CD4-positive, alpha-beta T cell (primary cell): ENCODE measurements at regions not wholly inside any gene's neighbourhood (a gene's known extent, or its start where the extent isn't known, plus 50 kb on each side); places are given as distances from the start of the nearest gene placed in this dataset.

ENCODE experiments used
- ATAC-seq: fragments of 200-7000 bp; cut with Tn5 transposase; one replicate; pipeline ENCODE4 v1.10.0; 2022; ENCODE audit warnings: mild to moderate bottlenecking; ENCODE audit not compliant: poor library complexity
- CTCF ChIA-PET: fragments of 350-600 bp; sonication (Branson Sonifier 250); formaldehyde crosslinking; loops from one replicate; lab custom pipeline; 2021; ENCODE audit warnings: antibody characterized with exemption, inconsistent platforms; lab: Charles Lee
- POLR2A ChIA-PET: fragments of 350-600 bp; sonication (Branson Sonifier 250); formaldehyde crosslinking; loops from one replicate; lab custom pipeline; 2021; ENCODE audit warnings: antibody characterized with exemption, inconsistent platforms; lab: Charles Lee
- DNase-seq, 14 experiments: peaks; one replicate each; pipeline ENCODE4 v3.0.0-alpha.2; 2013 to 2020; ENCODE audit warnings: mixed read lengths in 2 of 14
- H3K27ac ChIP-seq, 2 donors: one replicate each; pipeline versions ENCODE4 v1.5.1 to v1.7.0; 2013; ENCODE audit warnings: low read length in 2 of 2, low read depth in 1 of 2, mild to moderate bottlenecking in 1 of 2
- H3K27me3 ChIP-seq, 2 experiments: 1 replicate in 1 of 2; 2 replicates in 1 of 2; pipeline versions ENCODE4 v1.6.1 to v1.7.0; 2013; ENCODE audit warnings: low read length in 2 of 2, control low read depth in 1 of 2, mild to moderate bottlenecking in 1 of 2, moderate library complexity in 1 of 2; ENCODE audit not compliant: insufficient read depth in 2 of 2, control insufficient read depth in 1 of 2
- H3K36me3 ChIP-seq: one replicate; pipeline ENCODE4 v1.6.1; 2013; ENCODE audit warnings: low read length, control low read depth; ENCODE audit not compliant: insufficient read depth
- H3K4me1 ChIP-seq: one replicate; pipeline ENCODE4 v1.6.1; 2013; ENCODE audit warnings: low read length, control low read depth; ENCODE audit not compliant: insufficient read depth
- H3K4me3 ChIP-seq: one replicate; pipeline ENCODE4 v1.5.1; 2013; ENCODE audit warnings: mild to moderate bottlenecking, low read length, moderate library complexity
- H3K9me3 ChIP-seq, 2 experiments: 1 replicate in 1 of 2; 2 replicates in 1 of 2; pipeline versions ENCODE4 v1.6.1 to v1.7.0; 2013; ENCODE audit warnings: low read length in 2 of 2, mild to moderate bottlenecking in 2 of 2, control low read depth in 1 of 2, moderate library complexity in 1 of 2; ENCODE audit not compliant: control insufficient read depth in 1 of 2, insufficient read depth in 1 of 2
- H3K27ac Mint-ChIP-seq: one replicate; pipeline ENCODE4 v1.8.0; 2020; ENCODE audit warnings: mixed read lengths
- H3K27me3 Mint-ChIP-seq: one replicate; pipeline ENCODE4 v1.8.0; 2021; ENCODE audit warnings: mixed read lengths
- H3K36me3 Mint-ChIP-seq: one replicate; pipeline ENCODE4 v1.8.0; 2021; ENCODE audit warnings: low read depth, mixed read lengths
- H3K4me1 Mint-ChIP-seq: one replicate; pipeline ENCODE4 v1.8.0; 2021; ENCODE audit warnings: low read depth, mixed read lengths
- H3K4me3 Mint-ChIP-seq: one replicate; pipeline ENCODE4 v1.8.0; 2020; ENCODE audit warnings: mild to moderate bottlenecking, mixed read lengths
- H3K9me3 Mint-ChIP-seq: one replicate; pipeline ENCODE4 v1.8.0; 2020; ENCODE audit warnings: mixed read lengths
- CTCF ChIP-seq: fragments of 200-600 bp; IDR thresholded peaks from one replicate; pipeline ENCODE4 v1.8.0; 2022; ENCODE audit warnings: antibody characterized with exemption, mild to moderate bottlenecking
- intact Hi-C, 2 experiments: fragments of 100-400 bp; cut with DNase I in 1 of 2; cut with micrococcal nuclease in 1 of 2; formaldehyde crosslinking; loops; one replicate each; pipeline versions ENCODE4 v1.15.1 to v1.9.0; 2023 to 2025; cut with DNase I, micrococcal nuclease

- ChIA-PET CTCF (interaction anchor here (0.9 to 1.2 kb wide), 2 partner anchors 32 to 83 kb away, joined by 3 read pairs; no protein-coding TSS in a partner anchor), POLR2A (no interaction called here)
- Mint-ChIP-seq H3K4me3 (no peak overlapping the region), H3K36me3 (no peaks in the 10 kb centered on the region), H3K27ac (no peak overlapping the region), H3K9me3 (no peaks in the 10 kb centered on the region), H3K27me3 (no peaks in the 10 kb centered on the region), H3K4me1 (peaks cover 18% of the 10 kb centered on the region)
- intact Hi-C loops = loop anchor here in 1 of 2 experiments (5.0 kb wide), 2 partner anchors 41 to 361 kb away; no protein-coding TSS in a partner anchor
- no peak overlapping the region for H3K4me3 ChIP-seq
- H3K27me3 ChIP-seq = no peaks in the 10 kb centered on the region
- DNase-seq = peak in 1 of 14 experiments; percentile 14
- H3K4me1 ChIP-seq = peaks cover 7% of the 10 kb centered on the region
- no peak for TF ChIP-seq CTCF
- H3K27ac ChIP-seq = no peak overlapping the region
- H3K36me3 ChIP-seq = no peaks in the 10 kb centered on the region
- no peaks in the 10 kb centered on the region for H3K9me3 ChIP-seq
- no peak for ATAC-seq
These were observed 135.9 kb upstream of the HMCN1 start for GRCh38 chr1:185598332-185598731.

DNA sequence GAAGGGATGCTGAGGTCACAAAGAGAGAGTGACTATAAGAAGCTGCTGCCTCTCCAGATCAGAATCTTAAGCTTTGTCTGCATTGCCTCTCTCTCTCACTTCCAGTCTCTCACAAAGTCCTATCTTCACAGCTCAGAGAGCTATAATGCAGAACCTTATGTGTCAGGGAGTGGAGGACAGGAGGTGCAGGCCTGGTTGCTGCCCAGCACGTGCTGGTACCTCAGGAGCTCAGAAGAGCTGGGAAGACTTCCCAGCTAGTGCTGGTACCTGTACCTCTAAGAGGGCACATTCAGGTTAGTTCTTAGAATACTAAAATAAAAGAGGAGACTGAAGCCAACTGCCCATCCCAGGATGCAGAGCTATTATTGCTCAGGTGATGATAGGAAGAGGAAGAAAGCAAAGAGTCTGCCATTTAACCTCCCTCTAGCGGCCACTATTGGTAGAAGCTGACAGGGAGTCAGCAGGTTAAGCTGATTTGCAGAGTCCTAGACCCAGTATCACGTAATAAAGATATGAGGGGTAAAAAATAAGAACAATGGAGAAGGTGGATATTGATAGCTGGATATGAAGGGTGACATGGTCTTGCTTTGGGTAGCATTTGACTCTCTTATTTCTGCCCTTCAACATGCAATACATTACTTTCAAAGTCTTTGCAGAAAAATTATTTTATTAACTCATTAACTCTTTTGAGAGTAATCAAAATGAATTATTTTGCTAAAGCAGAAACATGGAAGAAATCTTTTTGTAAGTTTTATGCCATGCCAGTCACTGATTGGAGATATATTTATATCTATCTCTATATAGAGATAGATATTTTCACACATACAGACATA is 138.1 kb upstream of the HMCN1 start:
- H3K27me3 ChIP-seq = no peaks in the 10 kb centered on the region
- Mint-ChIP-seq H3K27ac (no peak overlapping the region), H3K9me3 (no peaks in the 10 kb centered on the region), H3K4me1 (peaks cover 18% of the 10 kb centered on the region), H3K27me3 (no peaks in the 10 kb centered on the region), H3K36me3 (no peaks in the 10 kb centered on the region), H3K4me3 (no peak overlapping the region)
- POLR2A ChIA-PET = interaction anchor here (0.6 to 3.7 kb wide), 9 partner anchors 29 to 358 kb away, joined by 3 to 32 read pairs (median 5); partner anchors contain the start of gene IVNS1ABP
- H3K27ac ChIP-seq = no peak overlapping the region
- CTCF ChIA-PET = interaction anchor here (0.6 to 3.2 kb wide), 17 partner anchors 9 to 389 kb away, joined by 3 to 18 read pairs (median 5); partner anchors contain the start of gene IVNS1ABP
- H3K4me1 ChIP-seq = peaks cover 7% of the 10 kb centered on the region
- DNase-seq (peak; percentile 33 to 77 (median 44)), ATAC-seq (peak; percentile 80)
- peak; percentile 48 for TF ChIP-seq CTCF
- H3K36me3 ChIP-seq = no peaks in the 10 kb centered on the region
- no peaks in the 10 kb centered on the region for H3K9me3 ChIP-seq
- intact Hi-C loops = loop anchor here (1.0 to 5.0 kb wide), 4 partner anchors 29 to 359 kb away; partner anchors contain the start of gene IVNS1ABP (in 1 of the 2)
- H3K4me3 ChIP-seq = no peak overlapping the region

DNA sequence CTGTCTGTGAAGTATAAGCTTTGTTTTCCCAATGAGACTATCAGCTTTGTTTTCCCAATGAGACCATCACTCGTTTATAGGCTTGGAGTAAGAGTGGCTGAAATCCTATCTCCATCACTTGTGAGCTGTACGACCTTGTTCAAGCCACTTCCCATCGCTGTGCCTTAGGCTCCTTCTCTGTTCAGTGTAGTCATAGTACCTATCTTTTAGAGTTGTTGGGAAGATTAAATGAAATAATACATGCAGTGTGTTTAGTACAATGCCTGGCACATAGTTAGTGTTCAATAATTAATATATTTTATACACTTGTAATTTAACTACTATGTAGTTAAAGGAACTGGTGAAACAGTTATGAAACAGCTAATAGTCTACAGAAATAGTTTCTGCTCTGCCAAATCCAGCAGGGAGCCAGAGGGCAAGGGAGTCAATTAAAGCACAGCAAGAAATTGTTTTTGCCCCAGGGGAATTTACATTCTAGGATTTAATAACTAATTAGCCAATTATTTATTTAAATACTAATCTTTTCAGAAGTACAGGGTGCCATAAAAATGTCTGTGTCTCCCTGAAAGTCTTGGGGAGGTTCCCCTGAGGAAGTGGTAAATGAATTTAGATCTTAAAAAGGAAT is 139.3 kb upstream of the HMCN1 start:
- DNase-seq = no peak
- Mint-ChIP-seq H3K27ac (no peak overlapping the region), H3K4me1 (peaks cover 18% of the 10 kb centered on the region), H3K4me3 (no peak overlapping the region), H3K36me3 (no peaks in the 10 kb centered on the region), H3K27me3 (no peaks in the 10 kb centered on the region), H3K9me3 (no peaks in the 10 kb centered on the region)
- no peaks in the 10 kb centered on the region for H3K36me3 ChIP-seq
- peaks cover 7% of the 10 kb centered on the region for H3K4me1 ChIP-seq
- TF ChIP-seq CTCF = no peak
- no peaks in the 10 kb centered on the region for H3K27me3 ChIP-seq
- H3K4me3 ChIP-seq = no peak overlapping the region
- no peaks in the 10 kb centered on the region for H3K9me3 ChIP-seq
- no peak overlapping the region for H3K27ac ChIP-seq
- ChIA-PET POLR2A (interaction anchor here (1.2 to 3.7 kb wide), 4 partner anchors 28 to 356 kb away, joined by 5 to 32 read pairs (median 12); partner anchors contain the start of gene IVNS1ABP), CTCF (interaction anchor here (1.2 to 3.2 kb wide), 9 partner anchors 13 to 357 kb away, joined by 3 to 18 read pairs (median 9); partner anchors contain the start of gene IVNS1ABP)
- intact Hi-C loops = loop anchor here (2.0 to 5.0 kb wide), 3 partner anchors 28 to 358 kb away; no protein-coding TSS in a partner anchor
- ATAC-seq = no peak
